Hepatocyte (in vitro differentiated cells): ENCODE measurements at regions not wholly inside any gene's neighbourhood (a gene's known extent, or its start where the extent isn't known, plus 50 kb on each side); places are given as distances from the start of the nearest gene placed in this dataset.

Experiments used
- DNase-seq: peaks from one replicate; pipeline ENCODE4 v3.0.0-alpha.2; 2016; ENCODE audit warnings: low spot score
- H2AFZ ChIP-seq: fragments of 200-600 bp; sonication (generic); 2 replicates; pipeline ENCODE4 v1.6.0; 2016; ENCODE audit warnings: antibody characterized with exemption, mild to moderate bottlenecking
- H3K27ac ChIP-seq: fragments of 200-600 bp; sonication (generic); 2 replicates; pipeline ENCODE4 v1.5.1; 2016; ENCODE audit warnings: mild to moderate bottlenecking
- H3K27me3 ChIP-seq: fragments of 200-600 bp; sonication (generic); 2 replicates; pipeline ENCODE4 v1.6.1; 2016
- H3K36me3 ChIP-seq: fragments of 200-600 bp; sonication (generic); replicated peaks from 2 replicates; pipeline ENCODE4 v1.5.1; 2016; ENCODE audit warnings: low read depth; ENCODE audit not compliant: insufficient read depth
- H3K4me1 ChIP-seq: fragments of 200-600 bp; sonication (generic); 2 replicates; pipeline ENCODE4 v1.5.1; 2016; ENCODE audit warnings: mild to moderate bottlenecking, moderate library complexity; ENCODE audit not compliant: insufficient read depth
- H3K4me2 ChIP-seq: fragments of 200-600 bp; sonication (generic); 2 replicates; pipeline ENCODE4 v1.6.0; 2016
- H3K4me3 ChIP-seq: fragments of 200-600 bp; sonication (generic); 2 replicates; pipeline ENCODE4 v1.5.1; 2016; ENCODE audit warnings: mild to moderate bottlenecking
- H3K79me2 ChIP-seq: fragments of 200-600 bp; sonication (generic); 2 replicates; pipeline ENCODE4 v1.6.0; 2017; ENCODE audit warnings: mild to moderate bottlenecking
- H3K9me2 ChIP-seq: fragments of 200-600 bp; sonication (generic); replicated peaks from 2 replicates; pipeline ENCODE4 v1.6.0; 2017; ENCODE audit warnings: mild to moderate bottlenecking; ENCODE audit not compliant: insufficient read depth
- H3K9me3 ChIP-seq: fragments of 200-600 bp; sonication (generic); 2 replicates; pipeline ENCODE4 v1.5.1; 2016; ENCODE audit warnings: low read depth, mild to moderate bottlenecking
- H4K20me1 ChIP-seq: fragments of 200-600 bp; sonication (generic); 2 replicates; pipeline ENCODE4 v1.6.0; 2016; ENCODE audit warnings: mild to moderate bottlenecking; ENCODE audit not compliant: insufficient read depth, poor library complexity, severe bottlenecking
- EZH2 ChIP-seq: fragments of 200-600 bp; sonication (generic); IDR thresholded peaks from 2 replicates; pipeline ENCODE4 v1.6.1; 2016; ENCODE audit warnings: antibody characterized with exemption, mild to moderate bottlenecking, borderline replicate concordance
- EZH2phosphoT487 ChIP-seq: fragments of 200-600 bp; sonication (generic); IDR thresholded peaks from one replicate; pipeline ENCODE4 v1.6.1; 2018; ENCODE audit warnings: antibody characterized with exemption, mild to moderate bottlenecking, low read depth, moderate library complexity; ENCODE audit not compliant: unreplicated experiment, severe bottlenecking
- WGBS: methylation state at CpG from one replicate; pipeline ENCODE4 v1.1.6; 2016; ENCODE audit warnings: low lambda C conversion rate; ENCODE audit errors: missing lambda C conversion rate; 5-methylcytosine and 5-hydroxymethylcytosine counted together
- TF ChIP-seq, protein P1 (sequence below): fragments of 200-600 bp; sonication (generic); IDR thresholded peaks from 2 replicates; pipeline ENCODE4 v1.5.1; 2016; ENCODE audit warnings: antibody characterized with exemption, mild to moderate bottlenecking; ENCODE audit not compliant: poor library complexity

- DNase-seq: no peak
- Histone ChIP-seq H3K9me2 (no peaks in the 10 kb centered on the region), H3K9me3 (no peaks in the 10 kb centered on the region), H3K4me3 (no peak overlapping the region), H3K4me1 (no peaks in the 10 kb centered on the region), H3K27me3 (no peaks in the 10 kb centered on the region), H3K79me2 (no peaks in the 10 kb centered on the region), H3K36me3 (no peaks in the 10 kb centered on the region), H2AFZ (no peak overlapping the region), H3K27ac (no peak overlapping the region), H4K20me1 (no peaks in the 10 kb centered on the region), H3K4me2 (no peak overlapping the region)
- 86% methylated on average over 6 of the region's 6 CpGs for WGBS
- no peak for TF ChIP-seq EZH2
- TF ChIP-seq EZH2phosphoT487: no peak
Measured at GRCh38 chr3:127410137-127410488, 122.3 kb upstream of the PRR20G start.

DNA sequence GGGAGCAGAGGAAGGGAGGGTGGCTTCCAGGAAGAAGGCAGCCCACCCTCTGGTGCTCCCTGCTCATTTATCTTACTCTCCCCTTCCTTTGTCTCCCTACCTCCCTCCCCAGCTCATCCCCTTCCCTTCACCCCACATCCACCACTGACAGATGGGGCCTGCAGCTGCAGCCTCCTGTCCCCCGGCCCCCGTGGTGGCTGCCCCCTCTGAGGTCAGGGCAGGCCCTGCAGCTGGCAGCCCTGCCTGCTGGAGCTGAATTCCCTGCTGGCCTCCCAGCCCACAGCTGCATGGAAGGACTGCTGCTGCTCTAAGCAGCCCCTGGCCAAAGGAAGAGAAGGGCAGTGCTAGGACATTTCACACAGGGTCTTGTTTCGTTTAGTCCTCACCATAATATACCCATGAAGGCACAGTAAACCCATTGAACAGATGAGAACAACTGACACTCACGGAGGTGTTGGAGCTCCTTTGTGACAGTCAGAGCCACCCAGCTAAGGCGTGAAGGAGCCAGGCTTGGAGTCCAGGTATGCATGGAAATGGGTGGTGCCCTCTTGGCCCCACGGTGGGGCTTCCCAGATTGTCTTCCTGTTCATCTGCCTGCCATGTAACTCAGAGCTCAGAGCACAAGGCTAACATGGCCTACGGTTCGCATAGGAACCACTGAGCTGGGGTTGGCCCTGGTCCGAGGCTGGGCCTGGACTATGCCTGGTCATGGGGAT is 121.7 kb upstream of the PRR20G start:
- TF ChIP-seq EZH2phosphoT487 (no peak), EZH2 (no peak)
- TF ChIP-seq, protein P1, sequence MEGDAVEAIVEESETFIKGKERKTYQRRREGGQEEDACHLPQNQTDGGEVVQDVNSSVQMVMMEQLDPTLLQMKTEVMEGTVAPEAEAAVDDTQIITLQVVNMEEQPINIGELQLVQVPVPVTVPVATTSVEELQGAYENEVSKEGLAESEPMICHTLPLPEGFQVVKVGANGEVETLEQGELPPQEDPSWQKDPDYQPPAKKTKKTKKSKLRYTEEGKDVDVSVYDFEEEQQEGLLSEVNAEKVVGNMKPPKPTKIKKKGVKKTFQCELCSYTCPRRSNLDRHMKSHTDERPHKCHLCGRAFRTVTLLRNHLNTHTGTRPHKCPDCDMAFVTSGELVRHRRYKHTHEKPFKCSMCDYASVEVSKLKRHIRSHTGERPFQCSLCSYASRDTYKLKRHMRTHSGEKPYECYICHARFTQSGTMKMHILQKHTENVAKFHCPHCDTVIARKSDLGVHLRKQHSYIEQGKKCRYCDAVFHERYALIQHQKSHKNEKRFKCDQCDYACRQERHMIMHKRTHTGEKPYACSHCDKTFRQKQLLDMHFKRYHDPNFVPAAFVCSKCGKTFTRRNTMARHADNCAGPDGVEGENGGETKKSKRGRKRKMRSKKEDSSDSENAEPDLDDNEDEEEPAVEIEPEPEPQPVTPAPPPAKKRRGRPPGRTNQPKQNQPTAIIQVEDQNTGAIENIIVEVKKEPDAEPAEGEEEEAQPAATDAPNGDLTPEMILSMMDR: no peak

DNA sequence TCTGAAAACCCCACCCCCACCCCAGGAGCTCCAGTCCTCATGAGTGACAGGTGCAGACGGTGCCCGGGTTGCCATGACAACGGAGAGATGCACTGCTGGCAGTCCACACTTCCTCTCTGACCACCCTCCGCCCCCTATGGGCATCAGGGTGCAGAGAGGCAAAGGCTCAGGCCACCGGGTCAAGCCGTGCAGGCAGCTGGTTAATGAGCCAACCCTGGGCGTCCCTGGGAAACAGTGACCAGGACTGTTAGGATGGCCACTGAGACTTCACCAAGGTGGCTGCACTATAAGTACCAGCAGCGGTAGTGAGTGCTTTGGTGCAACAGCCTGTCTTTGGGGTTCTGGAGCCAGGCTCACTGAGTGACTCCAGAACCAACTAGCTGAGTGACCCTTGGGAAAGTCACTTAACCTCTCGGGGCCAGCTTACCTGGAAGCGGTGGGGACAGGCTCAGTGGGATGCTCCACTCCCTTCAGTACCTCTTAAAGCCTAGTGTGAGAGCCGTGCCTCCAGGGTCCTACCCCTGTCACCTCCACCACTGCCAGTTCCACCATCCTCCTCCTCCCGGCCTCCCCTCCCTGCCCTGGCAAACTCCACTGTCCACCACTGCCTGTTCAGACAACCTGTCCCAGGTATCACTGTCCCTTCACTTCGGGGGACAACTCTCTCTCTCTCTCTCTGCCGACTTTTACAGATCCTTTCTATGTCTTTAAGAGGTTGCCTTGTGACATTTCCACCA is 121.0 kb upstream of the PRR20G start:
- H4K20me1 ChIP-seq: no peaks in the 10 kb centered on the region
- WGBS: 81% methylated on average over 14 of the region's 14 CpGs
- H3K4me2 ChIP-seq: no peak overlapping the region
- no peak overlapping the region for H3K27ac ChIP-seq
- no peaks in the 10 kb centered on the region for H3K9me3 ChIP-seq
- no peaks in the 10 kb centered on the region for H3K36me3 ChIP-seq
- H3K4me3 ChIP-seq: no peak overlapping the region
- H3K27me3 ChIP-seq: no peaks in the 10 kb centered on the region
- H2AFZ ChIP-seq: no peak overlapping the region
- DNase-seq: no peak
- TF ChIP-seq EZH2phosphoT487 (no peak), EZH2 (no peak)
- TF ChIP-seq, protein P1: no peak
- H3K79me2 ChIP-seq: no peaks in the 10 kb centered on the region
- H3K4me1 ChIP-seq: no peaks in the 10 kb centered on the region
- no peaks in the 10 kb centered on the region for H3K9me2 ChIP-seq

More for the DNA sequence above, 121.7 kb upstream of the PRR20G start:
- Histone ChIP-seq H3K79me2 (no peaks in the 10 kb centered on the region), H2AFZ (no peak overlapping the region), H3K36me3 (no peaks in the 10 kb centered on the region), H3K27ac (no peak overlapping the region), H3K4me1 (no peaks in the 10 kb centered on the region), H3K9me3 (no peaks in the 10 kb centered on the region), H4K20me1 (no peaks in the 10 kb centered on the region), H3K9me2 (no peaks in the 10 kb centered on the region), H3K4me3 (no peak overlapping the region), H3K27me3 (no peaks in the 10 kb centered on the region), H3K4me2 (no peak overlapping the region)
- DNase-seq: no peak
- WGBS: 89% methylated on average over 9 of the region's 9 CpGs

GRCh38 chr3:127408022-127408683 is 120.3 kb upstream of the PRR20G start:
- H3K4me3 ChIP-seq: no peak overlapping the region
- no peaks in the 10 kb centered on the region for H3K9me2 ChIP-seq
- no peaks in the 10 kb centered on the region for H4K20me1 ChIP-seq
- WGBS: 93% methylated on average over 15 of the region's 15 CpGs
- H2AFZ ChIP-seq: no peak overlapping the region
- TF ChIP-seq EZH2 (no peak), EZH2phosphoT487 (no peak)
- TF ChIP-seq, protein P1: no peak
- H3K9me3 ChIP-seq: no peaks in the 10 kb centered on the region
- H3K27me3 ChIP-seq: no peaks in the 10 kb centered on the region
- H3K36me3 ChIP-seq: no peaks in the 10 kb centered on the region
- no peak overlapping the region for H3K4me2 ChIP-seq
- H3K79me2 ChIP-seq: no peaks in the 10 kb centered on the region
- H3K27ac ChIP-seq: no peak overlapping the region
- H3K4me1 ChIP-seq: no peaks in the 10 kb centered on the region
- DNase-seq: no peak
